ENCODE measurements at regions not wholly inside any gene's neighbourhood (a gene's known extent, or its start where the extent isn't known, plus 50 kb on each side); places are given as distances from the start of the nearest gene placed in this dataset.

DNA sequence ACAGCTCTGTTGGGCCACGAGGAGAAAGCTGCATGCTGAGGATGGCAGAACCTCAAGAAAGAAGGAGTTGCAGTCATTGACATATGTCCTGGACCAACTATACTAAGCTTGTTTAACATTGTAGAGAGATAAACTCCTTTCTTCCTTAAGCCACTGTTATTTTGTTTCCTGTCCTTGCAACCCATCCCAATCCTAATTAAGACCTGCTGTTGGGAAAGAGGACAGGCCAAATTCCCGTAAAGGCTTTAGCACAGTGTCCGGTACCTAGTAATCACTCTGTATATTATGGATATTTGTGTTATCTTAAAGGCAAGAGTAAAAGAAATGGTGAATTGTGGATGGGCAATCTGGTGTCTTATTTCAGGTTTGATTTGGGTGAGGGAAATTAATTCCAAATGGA lies 53.5 kb upstream of the WSCD2 start:
- WGBS, 2 donors (ENCODE audit: low coverage in 1 of 2): 65% methylated on average over 3 of the region's 3 CpGs
- intact Hi-C loops (cut with DNase I; ENCODE audit: low total_unique reads) (no loop called here), in situ Hi-C loops (cut with MboI; ENCODE audit: low pct_ligation_motif_present in 1 of 4, low pct_unique_long_range_greater_than_20kb in 1 of 4, low sequenced_read_pairs in 3 of 4) (no loop called here)
- Histone ChIP-seq H3K36me3 (no peaks in the 10 kb centered on the region), H3K27ac (no peak overlapping the region), H3K9me3 (no peaks in the 10 kb centered on the region), H3K27me3 (no peaks in the 10 kb centered on the region), H3K4me1 (no peaks in the 10 kb centered on the region), H3K4me3 (no peak overlapping the region)
- no peak for DNase-seq
- TF ChIP-seq POLR2AphosphoS5 (IDR thresholded peaks at IDR 0.05) (no peak), POLR2A (IDR thresholded peaks at IDR 0.05) (no peak), EP300 (IDR thresholded peaks at IDR 0.05; ENCODE audit: low read depth) (no peak)
- TF ChIP-seq, protein P1, sequence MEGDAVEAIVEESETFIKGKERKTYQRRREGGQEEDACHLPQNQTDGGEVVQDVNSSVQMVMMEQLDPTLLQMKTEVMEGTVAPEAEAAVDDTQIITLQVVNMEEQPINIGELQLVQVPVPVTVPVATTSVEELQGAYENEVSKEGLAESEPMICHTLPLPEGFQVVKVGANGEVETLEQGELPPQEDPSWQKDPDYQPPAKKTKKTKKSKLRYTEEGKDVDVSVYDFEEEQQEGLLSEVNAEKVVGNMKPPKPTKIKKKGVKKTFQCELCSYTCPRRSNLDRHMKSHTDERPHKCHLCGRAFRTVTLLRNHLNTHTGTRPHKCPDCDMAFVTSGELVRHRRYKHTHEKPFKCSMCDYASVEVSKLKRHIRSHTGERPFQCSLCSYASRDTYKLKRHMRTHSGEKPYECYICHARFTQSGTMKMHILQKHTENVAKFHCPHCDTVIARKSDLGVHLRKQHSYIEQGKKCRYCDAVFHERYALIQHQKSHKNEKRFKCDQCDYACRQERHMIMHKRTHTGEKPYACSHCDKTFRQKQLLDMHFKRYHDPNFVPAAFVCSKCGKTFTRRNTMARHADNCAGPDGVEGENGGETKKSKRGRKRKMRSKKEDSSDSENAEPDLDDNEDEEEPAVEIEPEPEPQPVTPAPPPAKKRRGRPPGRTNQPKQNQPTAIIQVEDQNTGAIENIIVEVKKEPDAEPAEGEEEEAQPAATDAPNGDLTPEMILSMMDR (IDR thresholded peaks at IDR 0.05): no peak

DNA sequence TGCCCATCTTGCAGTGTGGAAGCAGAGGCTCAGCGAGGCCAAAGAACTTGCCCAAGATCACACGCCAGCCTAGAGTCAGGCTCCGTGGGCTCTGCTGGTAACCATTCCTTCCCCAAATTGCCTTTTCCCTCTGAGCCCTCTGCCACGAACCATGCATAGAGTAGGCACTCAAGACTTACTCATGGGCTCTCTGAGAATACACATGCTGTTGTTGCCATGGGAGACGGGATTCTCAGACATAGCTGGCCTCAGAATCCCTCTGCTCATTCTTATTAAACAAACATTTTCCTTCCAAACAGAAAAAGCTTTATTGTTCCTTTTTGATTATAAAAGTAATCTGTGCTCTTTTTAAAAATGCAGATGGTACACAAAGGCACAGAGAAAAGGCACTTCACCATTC lies 52.5 kb upstream of the WSCD2 start:
- Histone ChIP-seq H3K36me3 (no peaks in the 10 kb centered on the region), H3K4me3 (no peak overlapping the region), H3K27ac (no peak overlapping the region), H3K9me3 (no peaks in the 10 kb centered on the region), H3K4me1 (no peaks in the 10 kb centered on the region), H3K27me3 (no peaks in the 10 kb centered on the region)
- no peak for TF ChIP-seq POLR2AphosphoS5 (IDR thresholded peaks at IDR 0.05)
- TF ChIP-seq POLR2A (IDR thresholded peaks at IDR 0.05): no peak
- TF ChIP-seq, protein P1 (IDR thresholded peaks at IDR 0.05): no peak
- no peak for TF ChIP-seq EP300 (IDR thresholded peaks at IDR 0.05; ENCODE audit: low read depth)
- in situ Hi-C loops (cut with MboI; ENCODE audit: low pct_ligation_motif_present in 1 of 4, low pct_unique_long_range_greater_than_20kb in 1 of 4, low sequenced_read_pairs in 3 of 4) (no loop called here), intact Hi-C loops (cut with DNase I; ENCODE audit: low total_unique reads) (no loop called here)
- WGBS, 2 donors (ENCODE audit: low coverage in 1 of 2): 67 to 78% methylated on average over 2 to 5 of the region's 5 CpGs
- DNase-seq: no peak

DNA sequence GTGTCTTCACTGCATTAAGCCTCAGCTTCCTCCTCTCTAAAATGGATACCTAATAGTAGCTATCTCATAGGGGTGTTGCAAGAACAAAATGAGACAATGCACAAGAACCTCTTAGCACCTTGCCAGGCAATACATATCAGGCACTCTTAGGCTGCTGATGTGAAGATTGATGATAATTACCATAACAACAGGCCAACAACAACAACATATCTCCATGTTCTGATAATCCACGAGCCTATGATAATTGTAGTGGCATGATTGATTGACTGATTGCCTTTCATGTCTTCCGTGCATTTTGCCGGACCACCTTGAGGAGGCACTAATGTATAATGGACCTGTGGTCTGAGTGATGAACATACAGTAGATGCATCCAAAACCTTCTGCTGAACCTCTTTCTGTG lies 50.7 kb upstream of the WSCD2 start:
- Histone ChIP-seq H3K27me3 (no peaks in the 10 kb centered on the region), H3K36me3 (no peaks in the 10 kb centered on the region), H3K4me3 (no peak overlapping the region), H3K27ac (no peak overlapping the region), H3K9me3 (no peaks in the 10 kb centered on the region), H3K4me1 (no peaks in the 10 kb centered on the region)
- 60 to 62% methylated on average over 3 of the region's 3 CpGs for WGBS, 2 donors (ENCODE audit: low coverage in 1 of 2)
- no peak for TF ChIP-seq POLR2AphosphoS5 (IDR thresholded peaks at IDR 0.05)
- no peak for TF ChIP-seq EP300 (IDR thresholded peaks at IDR 0.05; ENCODE audit: low read depth)
- no peak for TF ChIP-seq POLR2A (IDR thresholded peaks at IDR 0.05)
- TF ChIP-seq, protein P1 (IDR thresholded peaks at IDR 0.05): no peak
- intact Hi-C loops (cut with DNase I; ENCODE audit: low total_unique reads) (no loop called here), in situ Hi-C loops (cut with MboI; ENCODE audit: low pct_ligation_motif_present in 1 of 4, low pct_unique_long_range_greater_than_20kb in 1 of 4, low sequenced_read_pairs in 3 of 4) (no loop called here)
- no peak for DNase-seq

Small RNA genes lying in the stretch of these regions (small RNA-seq; reads per million reads assigned to genes)
- 0 reads per million in 4 donors for gene AC126177.5
